MG63 (cell line): ENCODE measurements at regions not wholly inside any gene's neighbourhood (a gene's known extent, or its start where the extent isn't known, plus 50 kb on each side); places are given as distances from the start of the nearest gene placed in this dataset.

Experiments used
- DNase-seq: peaks from one replicate; pipeline ENCODE4 v3.0.0-alpha.2; 2020
- H3K27me3 ChIP-seq: fragments of 250-450 bp; sonication (Bioruptor Pico); 2 replicates; pipeline ENCODE4 v1.5.1; 2020; ENCODE audit warnings: mild to moderate bottlenecking, moderate library complexity
- H3K36me3 ChIP-seq: fragments of 250-450 bp; sonication (Bioruptor Pico); 2 replicates; pipeline ENCODE4 v1.5.1; 2020; ENCODE audit warnings: mild to moderate bottlenecking, moderate library complexity
- H3K4me3 ChIP-seq: fragments of 250-450 bp; sonication (Bioruptor Pico); 2 replicates; pipeline ENCODE4 v1.5.1; 2020; ENCODE audit warnings: mild to moderate bottlenecking, moderate library complexity
- H3K9me3 ChIP-seq: fragments of 250-450 bp; sonication (Bioruptor Pico); 2 replicates; pipeline ENCODE4 v1.5.1; 2020; ENCODE audit warnings: mild to moderate bottlenecking, moderate library complexity

DNA sequence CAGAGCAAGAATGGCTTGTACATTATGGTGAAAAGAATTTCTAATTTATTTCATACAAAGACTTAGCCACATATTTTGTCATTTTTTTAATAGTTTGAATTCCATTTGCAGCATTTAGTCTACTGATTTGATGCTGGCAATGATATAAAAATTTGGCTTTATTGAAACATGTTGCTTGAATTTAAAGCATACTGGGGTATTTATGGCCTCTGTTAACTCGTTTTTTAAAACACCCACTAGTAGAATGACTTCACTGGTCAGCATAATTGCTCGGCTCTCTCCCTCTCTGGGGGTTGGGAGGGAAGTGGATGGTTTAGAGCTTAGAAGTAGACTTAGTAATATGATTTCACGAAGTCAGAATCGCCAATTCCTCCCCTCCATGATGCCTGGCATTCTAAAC lies 354.9 kb upstream of the HTR2A start:
- Histone ChIP-seq H3K36me3 (no peaks in the 10 kb centered on the region), H3K4me3 (no peak overlapping the region), H3K9me3 (no peaks in the 10 kb centered on the region), H3K27me3 (no peaks in the 10 kb centered on the region)
- no peak for DNase-seq

DNA sequence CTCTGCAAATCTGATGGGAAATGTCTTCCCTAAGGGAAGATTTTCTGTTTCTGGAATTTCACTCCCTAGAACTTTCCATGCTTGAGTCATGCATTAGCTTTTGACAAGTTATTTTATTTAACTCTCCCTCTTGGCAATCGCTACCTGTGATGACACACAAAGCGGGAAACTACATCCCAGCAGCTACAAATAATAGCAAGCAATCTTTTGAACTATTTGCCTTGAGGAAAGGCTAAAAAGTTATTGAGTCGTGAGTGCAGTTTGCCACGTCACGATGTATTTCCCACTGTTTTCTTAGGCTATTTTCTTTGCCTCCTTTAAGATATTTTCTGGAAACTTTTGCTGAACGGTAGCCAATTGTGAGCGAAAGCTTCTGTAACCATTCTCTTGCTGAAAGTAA lies 353.3 kb upstream of the HTR2A start:
- Histone ChIP-seq H3K27me3 (no peaks in the 10 kb centered on the region), H3K36me3 (no peaks in the 10 kb centered on the region), H3K9me3 (no peaks in the 10 kb centered on the region), H3K4me3 (no peak overlapping the region)
- DNase-seq, result peak; percentile 16

DNA sequence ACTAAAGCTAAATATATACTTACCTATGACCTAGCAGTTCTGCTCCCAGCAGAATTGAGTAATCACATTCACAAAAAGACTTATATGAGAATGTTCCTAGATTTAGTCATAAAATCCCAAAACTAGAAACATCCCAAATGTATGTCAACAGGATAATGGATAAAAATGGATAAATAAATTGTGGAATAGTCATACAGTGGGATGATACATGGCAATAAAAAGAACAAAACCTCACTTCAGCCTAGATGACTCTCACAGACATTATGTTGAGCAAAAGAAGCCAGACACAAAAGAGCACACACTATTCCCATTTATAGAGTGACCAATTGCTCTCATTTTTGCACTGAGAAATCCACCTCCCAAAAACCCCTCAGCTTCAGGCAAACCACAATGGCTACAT lies 352.4 kb upstream of the HTR2A start:
- H3K27me3 ChIP-seq, result no peaks in the 10 kb centered on the region
- DNase-seq, result no peak
- H3K4me3 ChIP-seq, result no peak overlapping the region
- H3K9me3 ChIP-seq, result no peaks in the 10 kb centered on the region; the same call in 1 of the 2 replicates
- no peaks in the 10 kb centered on the region for H3K36me3 ChIP-seq

DNA sequence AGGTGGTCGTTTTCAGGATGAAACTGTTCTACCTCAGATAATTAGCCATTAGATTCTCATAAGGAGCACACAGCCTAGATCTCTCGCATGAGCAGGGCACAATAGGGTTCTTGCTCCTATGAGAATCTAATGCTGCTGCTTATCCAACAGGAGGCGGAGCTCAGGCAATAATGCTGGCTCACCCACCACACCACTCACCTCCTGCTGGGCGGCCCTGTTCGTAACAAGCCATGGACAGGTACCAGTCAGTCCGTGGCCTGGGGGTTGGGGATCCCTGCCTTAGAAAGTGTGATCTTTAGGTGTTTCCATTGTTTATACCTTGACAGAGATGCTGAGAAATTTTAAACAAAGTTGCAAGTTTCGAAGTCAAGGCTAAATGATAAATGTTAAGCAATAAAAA lies 344.6 kb upstream of the HTR2A start:
- Histone ChIP-seq H3K4me3 (no peak overlapping the region), H3K9me3 (no peaks in the 10 kb centered on the region; the same call in 1 of the 2 replicates), H3K27me3 (no peaks in the 10 kb centered on the region), H3K36me3 (no peaks in the 10 kb centered on the region)
- no peak for DNase-seq

DNA sequence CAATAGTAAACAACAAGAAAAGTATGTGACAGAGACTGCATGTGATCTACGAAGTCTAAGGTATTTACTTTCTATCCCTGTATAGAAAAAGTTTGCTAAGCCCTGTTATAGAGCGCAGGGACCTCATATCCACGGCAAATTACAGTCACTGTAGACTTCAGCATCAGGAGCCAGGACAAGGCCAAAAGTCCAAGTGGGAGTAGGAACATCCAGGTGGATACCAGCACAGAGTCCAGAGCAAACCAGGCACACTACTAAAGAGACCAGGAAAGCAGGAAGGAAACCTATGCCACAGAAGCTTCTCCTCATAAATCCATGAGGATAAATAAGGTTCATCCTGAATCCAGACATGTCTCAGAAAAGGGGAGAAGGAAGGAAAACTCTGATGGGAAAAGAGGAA lies 342.2 kb upstream of the HTR2A start:
- DNase-seq, result no peak

DNA sequence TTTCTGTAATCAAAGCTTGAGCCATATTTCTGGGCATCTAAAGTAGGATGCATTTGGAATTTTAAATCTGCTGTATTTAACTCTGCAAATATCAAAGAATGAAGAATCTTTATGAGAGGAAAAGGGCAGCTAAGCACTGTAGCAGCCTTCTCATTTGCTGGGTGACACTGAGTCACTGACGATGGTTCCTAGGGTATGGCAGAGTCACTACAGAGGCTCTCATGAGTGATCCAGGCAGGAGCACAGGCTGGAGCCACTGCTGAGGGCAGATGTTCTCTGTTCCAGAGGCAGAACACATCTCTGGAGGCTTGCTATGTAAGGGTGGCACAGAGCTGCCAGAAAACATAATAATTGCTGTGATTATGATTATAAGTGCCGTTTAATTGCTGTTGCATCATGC lies 340.7 kb upstream of the HTR2A start:
- Histone ChIP-seq H3K4me3 (no peak overlapping the region), H3K36me3 (no peaks in the 10 kb centered on the region), H3K27me3 (no peaks in the 10 kb centered on the region), H3K9me3 (no peaks in the 10 kb centered on the region)
- DNase-seq, result no peak

More for the DNA sequence above, 342.2 kb upstream of the HTR2A start:
- H3K36me3 ChIP-seq, result no peaks in the 10 kb centered on the region
- H3K4me3 ChIP-seq, result no peak overlapping the region
- no peaks in the 10 kb centered on the region for H3K9me3 ChIP-seq
- no peaks in the 10 kb centered on the region for H3K27me3 ChIP-seq

DNA sequence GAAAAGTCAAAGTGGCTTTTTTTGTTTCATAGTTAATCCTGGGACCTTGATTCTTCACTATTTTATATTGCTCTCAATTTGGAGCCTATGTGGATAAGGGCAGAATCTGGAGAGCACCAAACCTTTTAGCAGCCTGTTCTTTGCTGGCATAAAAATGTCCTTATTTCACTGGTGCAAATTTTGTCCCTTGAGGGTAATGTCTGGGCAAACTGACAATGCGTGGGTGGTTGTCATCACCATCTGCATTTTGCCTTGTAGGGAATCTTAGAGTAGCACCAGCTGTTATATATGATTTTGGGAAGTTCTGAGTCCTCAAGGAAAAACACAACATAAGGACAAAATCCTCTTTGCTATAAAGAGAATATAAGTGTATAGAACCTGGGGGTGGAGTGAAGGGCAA lies 336.9 kb upstream of the HTR2A start:
- no peak for DNase-seq
- Histone ChIP-seq H3K36me3 (no peaks in the 10 kb centered on the region), H3K4me3 (no peak overlapping the region), H3K27me3 (no peaks in the 10 kb centered on the region), H3K9me3 (peaks cover 13% of the 10 kb centered on the region)

DNA sequence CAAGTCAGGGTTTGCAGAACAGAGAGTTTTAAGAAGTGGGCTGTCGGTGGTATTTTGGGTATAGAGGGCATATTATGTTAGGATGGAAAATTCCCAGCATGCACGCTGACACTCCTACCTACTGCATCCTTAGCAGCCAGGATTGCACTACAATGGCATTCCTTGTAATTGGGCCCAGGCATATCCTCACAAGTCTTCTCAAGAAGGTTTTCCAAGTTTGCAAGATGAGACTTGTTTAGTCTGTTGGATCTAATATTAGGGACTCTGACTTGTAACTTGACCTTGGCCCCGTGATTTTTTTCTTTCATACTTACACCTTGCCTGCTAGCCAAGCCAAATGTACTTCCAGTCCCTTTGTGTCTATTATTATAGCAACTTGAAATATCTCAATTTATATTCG lies 335.7 kb upstream of the HTR2A start:
- no peaks in the 10 kb centered on the region for H3K36me3 ChIP-seq
- H3K4me3 ChIP-seq, result no peak overlapping the region
- no peaks in the 10 kb centered on the region for H3K27me3 ChIP-seq
- peaks cover 13% of the 10 kb centered on the region for H3K9me3 ChIP-seq
- no peak for DNase-seq

DNA sequence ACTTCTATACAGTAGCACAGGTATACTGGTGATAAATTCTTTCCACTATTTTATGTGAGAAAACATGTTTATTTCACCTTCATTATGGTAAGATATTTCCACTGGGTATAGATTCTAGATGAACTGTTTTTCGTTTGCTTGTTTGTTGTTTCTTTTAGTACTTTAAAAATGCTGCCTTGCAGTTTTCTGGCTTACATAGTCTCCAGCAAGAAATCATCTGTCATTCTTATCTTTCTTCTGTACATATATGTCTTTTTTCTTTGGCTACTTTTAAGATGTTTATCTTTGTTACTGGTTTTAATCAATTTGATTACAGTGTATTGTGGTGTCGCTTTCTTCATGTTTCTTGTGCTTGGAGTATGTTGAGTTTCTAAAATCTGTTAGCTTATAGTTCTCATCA lies 333.3 kb upstream of the HTR2A start:
- peaks cover 13% of the 10 kb centered on the region for H3K9me3 ChIP-seq
- no peak for DNase-seq
- H3K27me3 ChIP-seq, result no peaks in the 10 kb centered on the region
- no peak overlapping the region for H3K4me3 ChIP-seq
- no peaks in the 10 kb centered on the region for H3K36me3 ChIP-seq

DNA sequence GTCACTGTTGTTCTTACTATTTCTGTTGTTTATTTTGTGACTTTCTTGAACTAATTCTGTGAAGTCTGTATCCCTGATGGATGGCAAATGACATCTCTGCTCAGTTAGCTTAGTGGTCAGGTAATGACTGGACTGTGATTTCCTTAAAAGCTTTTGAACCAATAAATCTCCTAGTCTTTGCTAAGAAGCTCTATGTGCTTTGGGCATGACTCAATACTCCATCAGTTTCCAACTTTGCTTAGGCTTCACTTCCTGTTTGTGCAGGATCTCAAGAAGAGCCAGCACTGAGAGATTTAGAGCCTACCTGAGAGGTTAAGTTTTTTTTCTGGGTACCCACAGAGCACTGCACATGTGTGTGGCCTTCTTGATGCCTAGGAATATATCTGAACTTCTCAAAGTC lies 329.7 kb upstream of the HTR2A start:
- no peaks in the 10 kb centered on the region for H3K27me3 ChIP-seq
- DNase-seq, result no peak

DNA sequence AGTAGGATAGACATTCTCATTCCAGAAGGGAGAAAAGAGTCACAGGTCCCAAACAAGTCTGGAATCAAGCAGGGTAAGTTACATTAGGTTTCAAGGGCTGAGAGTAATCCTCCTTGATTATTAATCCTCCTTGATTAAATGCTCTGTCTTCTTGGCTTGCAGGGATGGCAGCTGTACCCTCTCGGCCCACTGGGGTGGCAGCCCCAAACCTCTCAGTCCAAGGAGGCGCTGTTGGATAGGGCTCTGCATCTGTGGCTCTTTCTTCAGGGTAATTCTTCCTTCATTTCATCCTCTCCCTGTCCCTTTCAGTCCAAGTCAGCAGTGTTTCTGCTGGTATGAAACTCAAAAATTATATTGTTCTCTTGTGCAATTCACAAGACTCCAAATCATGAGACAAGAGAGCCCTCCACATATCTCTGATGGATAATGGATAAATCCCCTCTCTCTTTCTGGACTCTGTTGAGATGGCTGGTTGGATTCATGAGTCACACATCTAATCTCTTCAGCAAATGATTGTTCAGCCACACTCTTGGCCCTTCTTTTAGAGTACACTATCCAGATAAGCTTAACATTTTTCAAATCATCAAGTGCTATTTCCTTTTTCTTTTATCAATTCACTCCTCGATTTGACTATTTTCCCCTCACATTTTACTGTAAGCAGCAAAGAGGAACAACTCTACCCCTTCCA lies 323.7 kb upstream of the HTR2A start:
- H3K4me3 ChIP-seq, result no peak overlapping the region
- H3K9me3 ChIP-seq, result no peaks in the 10 kb centered on the region
- no peaks in the 10 kb centered on the region for H3K27me3 ChIP-seq
- no peak for DNase-seq
- no peaks in the 10 kb centered on the region for H3K36me3 ChIP-seq

More for the DNA sequence above, 329.7 kb upstream of the HTR2A start:
- Histone ChIP-seq H3K4me3 (no peak overlapping the region), H3K36me3 (no peaks in the 10 kb centered on the region), H3K9me3 (peaks cover 13% of the 10 kb centered on the region)

DNA sequence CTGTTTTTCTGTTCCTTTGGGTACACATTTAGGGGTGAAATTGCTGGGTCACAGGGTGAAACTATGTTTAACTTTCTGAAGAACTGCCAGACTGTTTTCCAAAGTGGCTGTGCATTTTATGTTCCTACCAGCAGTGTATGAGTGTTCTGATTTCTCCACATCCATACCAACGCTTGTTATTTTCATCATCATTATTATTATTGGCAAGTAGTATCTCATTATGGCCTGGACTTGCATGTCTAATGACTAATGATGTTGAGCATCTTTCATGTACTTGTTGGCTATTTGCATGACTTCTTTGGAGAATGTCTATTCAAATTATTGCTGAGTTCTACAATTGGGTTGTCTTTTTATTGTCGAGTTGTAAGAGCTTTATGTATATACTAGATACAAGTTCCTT lies 321.8 kb upstream of the HTR2A start:
- no peaks in the 10 kb centered on the region for H3K36me3 ChIP-seq
- no peak overlapping the region for H3K4me3 ChIP-seq
- no peak for DNase-seq
- H3K9me3 ChIP-seq, result peaks cover 3% of the 10 kb centered on the region; the same call in 1 of the 2 replicates
- no peaks in the 10 kb centered on the region for H3K27me3 ChIP-seq

DNA sequence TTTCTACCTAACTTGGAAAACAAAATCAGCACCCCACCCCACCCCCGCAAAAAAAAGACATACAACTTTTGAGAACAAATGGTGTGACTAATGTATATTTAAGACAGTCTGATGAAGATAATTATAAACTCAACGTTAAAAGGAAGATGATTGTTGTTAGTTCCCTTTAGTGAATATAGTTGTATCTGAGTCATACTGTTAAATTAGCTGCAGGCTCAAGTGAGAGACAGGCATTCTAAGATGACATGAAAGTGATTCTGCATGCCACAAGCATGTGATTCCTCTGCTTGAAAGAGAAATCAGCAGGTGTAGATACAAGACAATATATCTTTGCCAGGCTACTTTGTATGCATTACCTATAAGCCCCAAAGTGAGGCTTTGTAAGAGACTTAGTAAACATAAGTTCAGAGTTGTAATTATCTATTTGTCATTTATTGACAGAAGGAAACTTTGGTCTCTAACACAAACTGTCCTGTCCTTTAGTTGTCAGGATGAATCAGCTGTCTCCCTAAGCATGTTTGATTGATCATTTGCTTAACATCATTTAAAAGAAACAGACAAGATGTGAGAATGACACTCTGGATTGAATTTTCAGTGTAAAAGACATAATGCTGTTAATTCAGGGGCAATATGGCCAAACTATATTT lies 319.4 kb upstream of the HTR2A start:
- no peak overlapping the region for H3K4me3 ChIP-seq
- H3K27me3 ChIP-seq, result no peaks in the 10 kb centered on the region
- H3K9me3 ChIP-seq, result peaks cover 3% of the 10 kb centered on the region; the same call in 1 of the 2 replicates
- H3K36me3 ChIP-seq, result no peaks in the 10 kb centered on the region
- no peak for DNase-seq

DNA sequence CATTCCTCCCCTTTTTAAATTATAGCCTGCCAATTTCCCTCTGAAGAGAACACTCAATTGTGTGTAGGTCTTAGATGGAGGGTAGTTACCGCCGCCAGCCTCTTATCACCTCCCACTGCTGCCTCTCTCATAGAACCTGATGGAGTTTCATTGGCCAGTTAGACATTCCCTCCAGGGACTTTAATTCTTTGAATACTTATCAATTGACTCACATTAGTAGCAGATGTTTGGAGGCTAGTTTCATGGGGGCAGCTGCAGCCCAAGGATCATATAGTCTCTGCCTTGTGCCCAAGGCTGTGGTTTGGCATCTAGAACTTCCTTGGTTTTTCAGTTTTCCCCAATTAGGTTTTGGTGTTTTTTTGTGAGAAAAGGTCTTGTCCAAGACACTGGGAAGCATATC lies 318.9 kb upstream of the HTR2A start:
- H3K36me3 ChIP-seq, result no peaks in the 10 kb centered on the region
- peak; percentile 73 for DNase-seq
- peaks cover 3% of the 10 kb centered on the region; the same call in 1 of the 2 replicates for H3K9me3 ChIP-seq
- no peak overlapping the region for H3K4me3 ChIP-seq
- H3K27me3 ChIP-seq, result no peaks in the 10 kb centered on the region

DNA sequence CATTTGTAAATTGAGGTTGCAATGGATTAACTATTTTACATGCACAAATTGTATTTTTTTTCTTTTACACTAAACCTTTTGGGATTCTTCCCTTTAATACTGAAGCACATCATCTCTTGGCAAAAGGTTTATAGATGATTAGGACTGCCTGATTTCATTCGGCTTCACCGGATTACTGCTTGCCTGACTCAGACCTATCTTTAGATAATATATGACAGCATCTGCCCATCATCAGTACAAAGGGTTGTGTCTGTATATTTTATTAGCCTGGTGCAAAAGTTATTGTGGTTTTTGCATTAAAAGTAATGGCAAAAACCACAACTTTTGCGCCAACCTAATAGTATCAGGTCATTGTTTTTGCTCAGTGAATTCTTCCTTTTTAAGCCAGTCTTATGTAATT lies 316.2 kb upstream of the HTR2A start:
- peak; percentile 46 for DNase-seq
- no peaks in the 10 kb centered on the region for H3K36me3 ChIP-seq
- no peaks in the 10 kb centered on the region for H3K27me3 ChIP-seq
- peaks cover 3% of the 10 kb centered on the region; the same call in 1 of the 2 replicates for H3K9me3 ChIP-seq
- no peak overlapping the region for H3K4me3 ChIP-seq

DNA sequence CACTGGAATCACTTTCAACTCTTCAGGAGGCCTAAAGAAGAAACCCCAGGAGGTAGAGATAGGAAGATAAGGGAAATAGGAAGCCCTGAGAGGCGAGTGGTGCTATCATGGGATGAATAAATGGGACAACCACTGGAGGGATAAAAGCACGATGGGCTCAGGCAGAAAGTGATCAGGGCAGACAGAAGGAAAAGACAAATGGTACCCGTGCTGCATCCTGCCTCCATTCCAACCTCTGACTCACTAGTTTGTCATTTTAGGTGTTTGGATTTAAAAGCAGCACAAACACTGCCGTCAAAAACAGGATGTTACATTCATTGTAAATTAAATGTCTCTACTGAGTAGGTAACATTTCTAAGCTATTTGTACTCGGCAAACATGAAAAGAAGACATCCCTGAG lies 314.3 kb upstream of the HTR2A start:
- H3K36me3 ChIP-seq, result no peaks in the 10 kb centered on the region
- H3K27me3 ChIP-seq, result no peaks in the 10 kb centered on the region
- peak; percentile 17 for DNase-seq
- no peak overlapping the region for H3K4me3 ChIP-seq
- H3K9me3 ChIP-seq, result peaks cover 3% of the 10 kb centered on the region; the same call in 1 of the 2 replicates

DNA sequence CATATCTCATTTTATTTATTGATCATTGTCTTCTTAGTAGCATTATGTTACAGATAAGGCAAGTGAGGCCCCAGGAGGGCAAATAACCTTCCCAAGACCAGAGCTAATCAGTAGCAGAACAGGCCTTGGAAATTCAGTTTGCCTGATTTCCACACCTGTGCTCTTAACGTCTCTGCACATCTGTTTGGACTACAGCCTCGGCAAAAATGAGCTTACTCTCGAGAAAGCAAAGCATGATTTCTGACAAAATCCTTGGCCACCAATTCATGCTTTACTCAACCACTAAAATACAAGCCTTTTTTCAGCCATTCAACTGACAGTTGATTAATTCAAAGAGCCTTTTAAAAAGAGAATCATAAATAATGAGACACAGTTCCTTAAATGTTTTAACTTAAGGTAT lies 309.3 kb upstream of the HTR2A start:
- Histone ChIP-seq H3K4me3 (no peak overlapping the region), H3K36me3 (no peaks in the 10 kb centered on the region), H3K9me3 (no peaks in the 10 kb centered on the region), H3K27me3 (no peaks in the 10 kb centered on the region)
- DNase-seq, result no peak

DNA sequence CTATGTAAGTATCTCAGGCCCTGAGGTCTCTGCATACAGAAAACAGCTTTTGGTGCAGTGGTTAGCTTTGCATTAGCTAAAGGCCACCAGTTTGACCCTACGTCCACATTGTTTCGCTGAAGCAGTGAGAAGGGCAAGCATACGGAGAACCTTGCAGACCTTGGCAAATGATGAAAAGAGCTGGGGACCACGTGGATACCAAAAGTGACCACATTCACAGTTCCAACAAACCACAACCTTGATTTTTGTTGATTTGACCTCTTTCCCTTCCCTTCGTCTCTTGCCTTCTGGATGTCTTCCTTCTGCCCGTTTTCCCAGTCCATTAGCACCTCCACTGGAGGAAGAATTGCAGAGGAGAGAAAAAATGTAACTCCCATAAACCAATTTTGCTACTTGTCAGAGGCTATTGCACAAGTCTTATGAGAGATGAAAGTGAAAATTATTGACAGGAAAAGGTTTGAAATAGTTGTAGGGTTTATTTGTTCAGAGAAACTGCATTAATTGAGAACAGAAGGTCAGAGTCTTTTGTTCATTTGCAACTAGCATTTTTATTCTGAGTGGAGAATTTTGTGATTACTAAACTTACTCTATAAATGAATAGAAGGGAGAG lies 293.9 kb upstream of the HTR2A start:
- H3K36me3 ChIP-seq, result no peaks in the 10 kb centered on the region
- no peak for DNase-seq

More for the DNA sequence above, 293.9 kb upstream of the HTR2A start:
- Histone ChIP-seq H3K27me3 (no peaks in the 10 kb centered on the region), H3K9me3 (no peaks in the 10 kb centered on the region), H3K4me3 (no peak overlapping the region)
